ENCODE measurements at regions not wholly inside any gene's neighbourhood (a gene's known extent, or its start where the extent isn't known, plus 50 kb on each side); places are given as distances from the start of the nearest gene placed in this dataset.

- TF ChIP-seq POLR2AphosphoS5 (IDR thresholded peaks at IDR 0.05) = no peak
- TF ChIP-seq POLR2A (IDR thresholded peaks at IDR 0.05) = no peak
- TF ChIP-seq, protein P1, sequence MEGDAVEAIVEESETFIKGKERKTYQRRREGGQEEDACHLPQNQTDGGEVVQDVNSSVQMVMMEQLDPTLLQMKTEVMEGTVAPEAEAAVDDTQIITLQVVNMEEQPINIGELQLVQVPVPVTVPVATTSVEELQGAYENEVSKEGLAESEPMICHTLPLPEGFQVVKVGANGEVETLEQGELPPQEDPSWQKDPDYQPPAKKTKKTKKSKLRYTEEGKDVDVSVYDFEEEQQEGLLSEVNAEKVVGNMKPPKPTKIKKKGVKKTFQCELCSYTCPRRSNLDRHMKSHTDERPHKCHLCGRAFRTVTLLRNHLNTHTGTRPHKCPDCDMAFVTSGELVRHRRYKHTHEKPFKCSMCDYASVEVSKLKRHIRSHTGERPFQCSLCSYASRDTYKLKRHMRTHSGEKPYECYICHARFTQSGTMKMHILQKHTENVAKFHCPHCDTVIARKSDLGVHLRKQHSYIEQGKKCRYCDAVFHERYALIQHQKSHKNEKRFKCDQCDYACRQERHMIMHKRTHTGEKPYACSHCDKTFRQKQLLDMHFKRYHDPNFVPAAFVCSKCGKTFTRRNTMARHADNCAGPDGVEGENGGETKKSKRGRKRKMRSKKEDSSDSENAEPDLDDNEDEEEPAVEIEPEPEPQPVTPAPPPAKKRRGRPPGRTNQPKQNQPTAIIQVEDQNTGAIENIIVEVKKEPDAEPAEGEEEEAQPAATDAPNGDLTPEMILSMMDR (IDR thresholded peaks at IDR 0.05 in 8 of 11, conservative IDR thresholded peaks at IDR 0.05 in 3 of 11) = no peak
- no peak for DNase-seq
- no peaks in the 10 kb centered on the region for H3K36me3 ChIP-seq
- no peaks in the 10 kb centered on the region for H3K27me3 ChIP-seq (replicated peaks in 1 of 7)
- H3K4me1 ChIP-seq = peaks cover 0 to 11% (median 3%) of the 10 kb centered on the region in 6 donors
- no peaks in the 10 kb centered on the region for H3K9me3 ChIP-seq
- 61 to 86% (median 70%) methylated on average over 5 of the region's 5 CpGs for WGBS, 5 donors
- no peak overlapping the region for H3K27ac ChIP-seq
- no peak overlapping the region for H3K4me3 ChIP-seq
- intact Hi-C loops (cut with DNase I; ENCODE audit: low total_unique reads) = no loop called here
Measured at GRCh38 chr7:17062151-17063044, 180.6 kb upstream of the AGR3 start.

- TF ChIP-seq, protein P1 (IDR thresholded peaks at IDR 0.05 in 8 of 11, conservative IDR thresholded peaks at IDR 0.05 in 3 of 11) = peak in 1 of 11 experiments; percentile 22
- no peak for TF ChIP-seq POLR2AphosphoS5 (IDR thresholded peaks at IDR 0.05)
Measured at GRCh38 chr7:17063045-17063383, 181.2 kb upstream of the AGR3 start.

DNA sequence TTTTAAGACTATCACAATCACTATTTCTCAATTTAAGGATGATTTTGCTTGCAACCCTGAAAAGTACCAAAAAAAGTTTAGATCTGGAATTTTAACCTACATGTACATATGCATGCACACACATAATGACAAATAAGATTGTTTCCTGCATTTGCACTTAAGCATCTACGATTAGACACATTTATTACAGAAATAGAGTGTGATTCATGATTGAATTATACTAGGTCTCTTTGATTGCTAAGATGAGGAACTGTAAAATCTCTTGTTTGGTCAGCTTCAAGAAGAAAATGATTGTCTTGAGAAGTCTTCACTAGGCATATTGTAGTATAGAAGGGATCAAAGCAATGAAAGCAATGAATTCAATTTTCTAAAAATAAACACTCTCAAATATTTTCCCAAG is 185.9 kb upstream of the AGR3 start:
- no peaks in the 10 kb centered on the region for H3K27me3 ChIP-seq (replicated peaks in 1 of 7)
- H3K4me3 ChIP-seq = no peak overlapping the region
- no peaks in the 10 kb centered on the region for H3K9me3 ChIP-seq
- 63 to 79% (median 69%) methylated on average over 1 of the region's 1 CpG for WGBS, 5 donors
- H3K27ac ChIP-seq = no peak overlapping the region
- H3K36me3 ChIP-seq = no peaks in the 10 kb centered on the region
- H3K4me1 ChIP-seq = peaks cover 0 to 4% (median 0%) of the 10 kb centered on the region in 6 donors
- no peak for DNase-seq
- intact Hi-C loops (cut with DNase I; ENCODE audit: low total_unique reads) = no loop called here
- TF ChIP-seq, protein P1 (IDR thresholded peaks at IDR 0.05 in 8 of 11, conservative IDR thresholded peaks at IDR 0.05 in 3 of 11) = no peak
- TF ChIP-seq POLR2A (IDR thresholded peaks at IDR 0.05) = no peak
- no peak for TF ChIP-seq POLR2AphosphoS5 (IDR thresholded peaks at IDR 0.05)

More at GRCh38 chr7:17063045-17063383, 181.2 kb upstream of the AGR3 start:
- Histone ChIP-seq H3K9me3 (no peaks in the 10 kb centered on the region), H3K4me3 (no peak overlapping the region), H3K27me3 (replicated peaks in 1 of 7) (no peaks in the 10 kb centered on the region), H3K27ac (no peak overlapping the region), H3K4me1 (peaks cover 0 to 11% (median 3%) of the 10 kb centered on the region in 6 donors), H3K36me3 (no peaks in the 10 kb centered on the region)
- intact Hi-C loops (cut with DNase I; ENCODE audit: low total_unique reads) = no loop called here
- no peak for DNase-seq

DNA sequence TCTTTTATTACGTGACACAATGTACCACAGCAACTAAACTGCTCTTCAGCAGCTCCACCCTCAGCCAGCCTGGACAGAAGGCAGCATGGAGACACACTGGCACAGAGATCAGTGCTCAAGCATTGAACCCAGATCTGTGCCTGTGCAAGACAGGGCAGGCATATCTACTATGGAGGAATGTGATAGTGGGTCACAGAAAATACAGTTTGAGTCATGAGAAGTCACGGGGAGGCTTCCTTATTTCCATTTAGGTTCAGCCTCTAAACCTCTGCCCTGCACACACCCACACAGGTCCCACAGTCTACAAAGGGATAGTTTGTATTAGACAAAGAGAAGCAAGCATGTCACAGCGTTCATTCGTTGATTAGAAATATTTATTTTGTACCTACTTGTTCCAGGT is 187.4 kb upstream of the AGR3 start:
- H3K4me3 ChIP-seq = no peak overlapping the region
- H3K27me3 ChIP-seq (replicated peaks in 1 of 7) = no peaks in the 10 kb centered on the region
- intact Hi-C loops (cut with DNase I; ENCODE audit: low total_unique reads) = no loop called here
- no peaks in the 10 kb centered on the region for H3K9me3 ChIP-seq
- TF ChIP-seq POLR2A (IDR thresholded peaks at IDR 0.05) (no peak), POLR2AphosphoS5 (IDR thresholded peaks at IDR 0.05) (no peak)
- TF ChIP-seq, protein P1 (IDR thresholded peaks at IDR 0.05 in 8 of 11, conservative IDR thresholded peaks at IDR 0.05 in 3 of 11) = no peak
- H3K27ac ChIP-seq = no peak overlapping the region
- no peaks in the 10 kb centered on the region for H3K36me3 ChIP-seq
- WGBS, 5 donors = 75 to 84% (median 76%) methylated on average over 4 of the region's 4 CpGs
- no peaks in the 10 kb centered on the region for H3K4me1 ChIP-seq
- no peak for DNase-seq

All from spleen (tissue), 11 donors.